SK-N-SH (cell line): ENCODE measurements at regions not wholly inside any gene's neighbourhood (a gene's known extent, or its start where the extent isn't known, plus 50 kb on each side); places are given as distances from the start of the nearest gene placed in this dataset.

Experiments
- CTCF ChIA-PET: fragments of 300-600, 350-600 bp; formaldehyde crosslinking; extraction: SDS; loops from one replicate; lab custom pipeline; 2021; lab: Yijun Ruan, JAX
- POLR2A ChIA-PET: fragments of 350-600 bp; sonication (Branson Sonifier 250); formaldehyde crosslinking; extraction: SDS; loops from one replicate; lab custom pipeline; 2020; ENCODE audit warnings: antibody characterized with exemption, inconsistent platforms; lab: Yijun Ruan, JAX
- DNase-seq: peaks from one replicate; pipeline ENCODE4 v3.0.0; 2012
- H2AFZ ChIP-seq: fragments of 200-600 bp; sonication (generic); 2 replicates; pipeline ENCODE4 v1.8.1; 2016; ENCODE audit warnings: antibody characterized with exemption, mild to moderate bottlenecking, low read depth
- H3F3A ChIP-seq: fragments of 200-600 bp; sonication (generic); replicated peaks from 2 replicates; pipeline ENCODE3; 2016; ENCODE audit warnings: antibody characterized with exemption, mild to moderate bottlenecking; ENCODE audit not compliant: insufficient read depth
- H3K27ac ChIP-seq, 2 experiments: fragments of 200-500 bp in 1 of 2; fragments of 200-600 bp in 1 of 2; sonication (Bioruptor generic) in 1 of 2; sonication (generic), shearing (Covaris generic) in 1 of 2; 2 replicates each; pipeline versions ENCODE4 v1.5.1 to v1.6.1; 2014 to 2016; ENCODE audit warnings: low read depth in 2 of 2, inconsistent platforms in 1 of 2, low read length in 1 of 2, mild to moderate bottlenecking in 1 of 2, mixed read lengths in 1 of 2
- H3K27me3 ChIP-seq: fragments of 200-600 bp; sonication (generic), shearing (Covaris generic); 2 replicates; pipeline ENCODE4 v1.6.1; 2016; ENCODE audit warnings: mixed run types; ENCODE audit not compliant: insufficient read depth
- H3K36me3 ChIP-seq, 2 experiments: fragments of 200-500 bp in 1 of 2; fragments of 200-600 bp in 1 of 2; sonication (Bioruptor generic) in 1 of 2; sonication (generic) in 1 of 2; replicated peaks in 1 of 2; 2 replicates each; pipeline versions ENCODE3 to v1.5.1; 2014 to 2016; ENCODE audit warnings: low read length in 1 of 2, mild to moderate bottlenecking in 1 of 2; ENCODE audit not compliant: insufficient read depth in 2 of 2, control insufficient read depth in 1 of 2
- H3K4me1 ChIP-seq, 2 experiments: fragments of 200-500 bp in 1 of 2; fragments of 200-600 bp in 1 of 2; sonication (Bioruptor generic) in 1 of 2; sonication (generic), shearing (Covaris generic) in 1 of 2; 2 replicates each; pipeline versions ENCODE4 v1.5.1 to v1.6.1; 2014 to 2016; ENCODE audit warnings: low read depth in 1 of 2, low read length in 1 of 2, mixed run types in 1 of 2; ENCODE audit not compliant: insufficient read depth in 2 of 2, control insufficient read depth in 1 of 2
- H3K4me2 ChIP-seq: fragments of 200-600 bp; sonication (generic), shearing (Covaris generic); 2 replicates; pipeline ENCODE4 v1.6.1; 2017; ENCODE audit warnings: mixed run types
- H3K4me3 ChIP-seq, 2 experiments: fragments of 200-500 bp in 1 of 2; fragments of 200-600 bp in 1 of 2; sonication (Bioruptor generic) in 1 of 2; sonication (generic), shearing (Covaris generic) in 1 of 2; 2 replicates each; pipeline versions ENCODE4 v1.5.1 to v1.8.1; 2014 to 2016; ENCODE audit warnings: low read depth in 2 of 2, inconsistent platforms in 1 of 2, low read length in 1 of 2, mild to moderate bottlenecking in 1 of 2, mixed read lengths in 1 of 2, moderate library complexity in 1 of 2
- H3K79me2 ChIP-seq: fragments of 200-600 bp; sonication (generic); 2 replicates; pipeline ENCODE4 v1.8.1; 2017; ENCODE audit warnings: mild to moderate bottlenecking; ENCODE audit not compliant: insufficient read depth
- H3K9ac ChIP-seq: fragments of 200-600 bp; sonication (generic); 2 replicates; pipeline ENCODE4 v1.6.1; 2017; ENCODE audit warnings: mixed run types
- H3K9me2 ChIP-seq: fragments of 200-600 bp; sonication (generic); 2 replicates; pipeline ENCODE4 v1.6.1; 2017; ENCODE audit warnings: mixed run types
- H3K9me3 ChIP-seq: fragments of 200-600 bp; sonication (generic); 2 replicates; pipeline ENCODE4 v1.6.1; 2017; ENCODE audit warnings: mixed run types, mild to moderate bottlenecking, moderate library complexity
- H4K20me1 ChIP-seq: fragments of 200-600 bp; sonication (generic); 2 replicates; pipeline ENCODE4 v1.6.1; 2017; ENCODE audit warnings: mild to moderate bottlenecking, mixed run types; ENCODE audit not compliant: insufficient read depth
- CHD2 ChIP-seq: fragments of 150-350 bp; IDR thresholded peaks from 2 replicates; pipeline ENCODE4 v1.6.1; 2018; ENCODE audit warnings: low read length; ENCODE audit not compliant: partially characterized antibody
- ELF1 ChIP-seq: IDR thresholded peaks from 2 replicates; pipeline ENCODE4 v1.4.0; 2012
- EP300 ChIP-seq, 2 experiments: IDR thresholded peaks; 2 replicates each; pipeline versions ENCODE4 v1.4.0 to v1.6.1; 2012; ENCODE audit warnings: borderline replicate concordance in 1 of 2, low read depth in 1 of 2, low read length in 1 of 2
- EZH2phosphoT487 ChIP-seq: fragments of 200-600 bp; sonication (generic); IDR thresholded peaks from 2 replicates; pipeline ENCODE4 v1.6.1; 2017; ENCODE audit warnings: low read depth, mixed run types, mild to moderate bottlenecking, antibody characterized with exemption, moderate library complexity, borderline replicate concordance
- FOSL2 ChIP-seq: IDR thresholded peaks from 2 replicates; pipeline ENCODE4 v1.4.0; 2012; ENCODE audit warnings: low read depth, mild to moderate bottlenecking, moderate library complexity, borderline replicate concordance
- FOXJ3 ChIP-seq: sonication (generic); formaldehyde crosslinking; IDR thresholded peaks from 2 replicates; pipeline ENCODE4 v1.5.1; 2020; ENCODE audit warnings: mild to moderate bottlenecking, missing genetic modification reagents
- FOXM1 ChIP-seq: IDR thresholded peaks from 2 replicates; pipeline ENCODE4 v1.4.0; 2012; ENCODE audit warnings: low read depth, mild to moderate bottlenecking
- GABPA ChIP-seq: IDR thresholded peaks from 2 replicates; pipeline ENCODE4 v1.4.0; 2012; ENCODE audit warnings: low read depth, mild to moderate bottlenecking
- MEF2A ChIP-seq: IDR thresholded peaks from 2 replicates; pipeline ENCODE4 v1.4.0; 2012; ENCODE audit warnings: low read depth, borderline replicate concordance
- MXI1 ChIP-seq: IDR thresholded peaks from 2 replicates; pipeline ENCODE4 v1.6.1; 2012; ENCODE audit warnings: mild to moderate bottlenecking, low read depth, low read length, improper control_type of control experiment
- NFIC ChIP-seq: IDR thresholded peaks from 2 replicates; pipeline ENCODE4 v1.4.0; 2012; ENCODE audit warnings: borderline replicate concordance
- RCOR1 ChIP-seq: fragments of 150-350 bp; IDR thresholded peaks from 2 replicates; pipeline ENCODE4 v1.6.1; 2017; ENCODE audit warnings: antibody characterized with exemption, low read length
- RFX5 ChIP-seq: IDR thresholded peaks from 2 replicates; pipeline ENCODE4 v1.6.1; 2012; ENCODE audit warnings: mild to moderate bottlenecking, improper control_type of control experiment, low read length
- SMC3 ChIP-seq: IDR thresholded peaks from 2 replicates; pipeline ENCODE4 v1.6.1; 2012; ENCODE audit warnings: low read depth, low read length, improper control_type of control experiment
- TAF1 ChIP-seq: IDR thresholded peaks from 2 replicates; pipeline ENCODE4 v1.6.1; 2012; ENCODE audit warnings: low read depth, mild to moderate bottlenecking, low read length, moderate library complexity, borderline replicate concordance
- TCF12 ChIP-seq: IDR thresholded peaks from 2 replicates; pipeline ENCODE4 v1.4.0; 2012
- TEAD4 ChIP-seq: IDR thresholded peaks from 2 replicates; pipeline ENCODE4 v1.4.0; 2012; ENCODE audit warnings: mild to moderate bottlenecking, borderline replicate concordance; ENCODE audit not compliant: insufficient read depth
- USF2 ChIP-seq: fragments of 150-350 bp; IDR thresholded peaks from 2 replicates; pipeline ENCODE4 v1.6.1; 2017; ENCODE audit warnings: antibody characterized with exemption, low read length, low read depth, borderline replicate concordance
- ZBTB33 ChIP-seq: IDR thresholded peaks from 2 replicates; pipeline ENCODE4 v1.4.0; 2012; ENCODE audit warnings: low read depth, borderline replicate concordance
- WGBS: methylation state at CpG from one replicate; pipeline ENCODE4 v1.1.6; 2017; ENCODE audit warnings: low lambda C conversion rate; 5-methylcytosine and 5-hydroxymethylcytosine counted together
- TF ChIP-seq, protein P1 (sequence below): fragments of 200-600 bp; sonication (generic); IDR thresholded peaks from 2 replicates; pipeline ENCODE4 v1.6.1; 2017; ENCODE audit warnings: antibody characterized with exemption, mild to moderate bottlenecking, moderate library complexity
- TF ChIP-seq, protein P2 (sequence below): IDR thresholded peaks from 2 replicates; pipeline ENCODE4 v1.4.0; 2012; ENCODE audit warnings: low read depth, borderline replicate concordance
- TF ChIP-seq, protein P3 (sequence below): IDR thresholded peaks from 2 replicates; pipeline ENCODE4; 2012

DNA sequence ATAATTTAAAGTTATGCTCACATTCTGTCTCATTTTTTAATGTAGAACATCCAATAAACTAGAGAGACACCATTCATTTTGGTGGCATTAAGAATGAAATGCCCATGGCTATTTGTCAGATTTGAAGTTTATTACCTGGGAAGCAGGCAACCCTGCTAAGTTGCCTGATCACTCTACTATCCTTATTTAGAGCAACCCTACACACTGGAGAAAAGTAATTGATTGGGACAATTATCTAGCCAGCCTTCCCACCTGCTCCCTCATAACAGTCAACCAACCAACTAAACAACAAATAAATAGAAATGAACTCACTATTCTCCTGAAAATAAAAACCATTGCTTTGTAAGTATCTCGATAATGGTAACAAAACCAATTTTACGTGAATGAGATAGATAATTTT lies 1129.0 kb upstream of the TENM4 start:
- POLR2A ChIA-PET: no interaction called here
- H3K27ac ChIP-seq: no peak overlapping the region
- TF ChIP-seq MEF2A (no peak), GABPA (no peak), USF2 (no peak), MXI1 (no peak), FOXJ3 (CRISPR knock-in tag) (no peak)
- H3K9ac ChIP-seq: no peak overlapping the region
- no peak overlapping the region for H2AFZ ChIP-seq
- H3F3A ChIP-seq: no peaks in the 10 kb centered on the region
- H3K4me1 ChIP-seq: no peaks in the 10 kb centered on the region
- CTCF ChIA-PET: no interaction called here
- no peak for DNase-seq
- no peaks in the 10 kb centered on the region for H3K9me3 ChIP-seq
- H3K79me2 ChIP-seq: no peaks in the 10 kb centered on the region
- no peaks in the 10 kb centered on the region for H3K9me2 ChIP-seq
- H3K27me3 ChIP-seq: no peaks in the 10 kb centered on the region
- H4K20me1 ChIP-seq: no peaks in the 10 kb centered on the region
- H3K4me3 ChIP-seq: no peak overlapping the region
- no peak overlapping the region for H3K4me2 ChIP-seq
- H3K36me3 ChIP-seq: no peaks in the 10 kb centered on the region
- WGBS: 20% methylated on average over 2 of the region's 2 CpGs

DNA sequence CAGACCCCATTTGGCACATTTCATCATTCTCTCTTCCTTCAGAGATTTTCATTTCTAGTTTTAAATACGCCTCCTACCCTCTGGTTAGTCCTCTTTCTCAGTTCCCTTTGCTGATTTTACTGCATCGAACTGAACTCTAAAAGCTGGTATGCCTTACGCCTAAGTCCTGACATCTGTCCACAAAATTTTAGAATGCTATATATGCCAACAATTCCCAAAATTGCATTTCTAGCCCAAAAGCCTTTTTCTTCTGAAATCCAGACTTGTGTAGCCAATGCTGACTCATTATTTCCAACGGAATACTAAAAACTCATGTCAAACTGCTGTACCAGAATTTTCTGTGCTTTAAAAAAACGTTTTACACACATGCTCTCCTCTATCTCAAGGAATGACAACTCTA lies 1124.4 kb upstream of the TENM4 start:
- Histone ChIP-seq H3K27ac (no peak overlapping the region), H3K9ac (no peak overlapping the region), H3K4me1 (no peaks in the 10 kb centered on the region), H3K9me2 (no peaks in the 10 kb centered on the region), H3K36me3 (no peaks in the 10 kb centered on the region), H3F3A (no peaks in the 10 kb centered on the region), H3K4me2 (no peak overlapping the region), H3K27me3 (no peaks in the 10 kb centered on the region), H2AFZ (no peak overlapping the region), H4K20me1 (no peaks in the 10 kb centered on the region), H3K4me3 (no peak overlapping the region), H3K9me3 (no peaks in the 10 kb centered on the region), H3K79me2 (no peaks in the 10 kb centered on the region)
- 31% methylated on average over 5 of the region's 5 CpGs for WGBS
- ChIA-PET CTCF (no interaction called here), POLR2A (no interaction called here)
- no peak for TF ChIP-seq EP300 (IDR thresholded peaks at IDR 0.05; ENCODE audit: borderline replicate concordance in 1 of 2, low read depth in 1 of 2, low read length in 1 of 2)
- TF ChIP-seq, protein P1, sequence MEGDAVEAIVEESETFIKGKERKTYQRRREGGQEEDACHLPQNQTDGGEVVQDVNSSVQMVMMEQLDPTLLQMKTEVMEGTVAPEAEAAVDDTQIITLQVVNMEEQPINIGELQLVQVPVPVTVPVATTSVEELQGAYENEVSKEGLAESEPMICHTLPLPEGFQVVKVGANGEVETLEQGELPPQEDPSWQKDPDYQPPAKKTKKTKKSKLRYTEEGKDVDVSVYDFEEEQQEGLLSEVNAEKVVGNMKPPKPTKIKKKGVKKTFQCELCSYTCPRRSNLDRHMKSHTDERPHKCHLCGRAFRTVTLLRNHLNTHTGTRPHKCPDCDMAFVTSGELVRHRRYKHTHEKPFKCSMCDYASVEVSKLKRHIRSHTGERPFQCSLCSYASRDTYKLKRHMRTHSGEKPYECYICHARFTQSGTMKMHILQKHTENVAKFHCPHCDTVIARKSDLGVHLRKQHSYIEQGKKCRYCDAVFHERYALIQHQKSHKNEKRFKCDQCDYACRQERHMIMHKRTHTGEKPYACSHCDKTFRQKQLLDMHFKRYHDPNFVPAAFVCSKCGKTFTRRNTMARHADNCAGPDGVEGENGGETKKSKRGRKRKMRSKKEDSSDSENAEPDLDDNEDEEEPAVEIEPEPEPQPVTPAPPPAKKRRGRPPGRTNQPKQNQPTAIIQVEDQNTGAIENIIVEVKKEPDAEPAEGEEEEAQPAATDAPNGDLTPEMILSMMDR: no peak
- no peak for TF ChIP-seq MEF2A
- TF ChIP-seq, protein P2, sequence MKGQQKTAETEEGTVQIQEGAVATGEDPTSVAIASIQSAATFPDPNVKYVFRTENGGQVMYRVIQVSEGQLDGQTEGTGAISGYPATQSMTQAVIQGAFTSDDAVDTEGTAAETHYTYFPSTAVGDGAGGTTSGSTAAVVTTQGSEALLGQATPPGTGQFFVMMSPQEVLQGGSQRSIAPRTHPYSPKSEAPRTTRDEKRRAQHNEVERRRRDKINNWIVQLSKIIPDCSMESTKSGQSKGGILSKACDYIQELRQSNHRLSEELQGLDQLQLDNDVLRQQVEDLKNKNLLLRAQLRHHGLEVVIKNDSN: no peak
- no peak for TF ChIP-seq TCF12
- TF ChIP-seq FOXM1: no peak
- no peak for TF ChIP-seq EZH2phosphoT487
- TF ChIP-seq, protein P3, sequence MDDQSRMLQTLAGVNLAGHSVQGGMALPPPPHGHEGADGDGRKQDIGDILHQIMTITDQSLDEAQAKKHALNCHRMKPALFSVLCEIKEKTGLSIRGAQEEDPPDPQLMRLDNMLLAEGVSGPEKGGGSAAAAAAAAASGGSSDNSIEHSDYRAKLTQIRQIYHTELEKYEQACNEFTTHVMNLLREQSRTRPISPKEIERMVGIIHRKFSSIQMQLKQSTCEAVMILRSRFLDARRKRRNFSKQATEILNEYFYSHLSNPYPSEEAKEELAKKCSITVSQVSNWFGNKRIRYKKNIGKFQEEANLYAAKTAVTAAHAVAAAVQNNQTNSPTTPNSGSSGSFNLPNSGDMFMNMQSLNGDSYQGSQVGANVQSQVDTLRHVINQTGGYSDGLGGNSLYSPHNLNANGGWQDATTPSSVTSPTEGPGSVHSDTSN: no peak
- TF ChIP-seq CHD2: no peak
- TF ChIP-seq ELF1: no peak
- no peak for TF ChIP-seq TAF1
- no peak for TF ChIP-seq ZBTB33
- TF ChIP-seq RFX5: no peak
- no peak for TF ChIP-seq FOSL2
- TF ChIP-seq SMC3: no peak
- no peak for TF ChIP-seq NFIC
- TF ChIP-seq RCOR1: no peak
- TF ChIP-seq TEAD4: no peak
- TF ChIP-seq FOXJ3 (CRISPR knock-in tag): no peak
- DNase-seq: no peak
